HepG2 (cell line): ENCODE measurements at regions not wholly inside any gene's neighbourhood (a gene's known extent, or its start where the extent isn't known, plus 50 kb on each side); places are given as distances from the start of the nearest gene placed in this dataset.

Experiments used
- ATAC-seq: fragments of 200-7000 bp; cut with Tn5 transposase; 3 replicates; pipeline ENCODE4 v1.9.1; 2020; ENCODE audit warnings: mild to moderate bottlenecking, moderate library complexity
- BruUV-seq: library from RNA; stranded (reverse); fragments of 400-500 nt; replicated peaks from 2 replicates; lab custom pipeline; 2021; lab: Mats Ljungman, UMichigan
- CTCF ChIA-PET: fragments of 300-600 bp; formaldehyde crosslinking; extraction: SDS; loops from one replicate; lab custom pipeline; 2021; ENCODE audit warnings: low total read pairs, inconsistent platforms, low intra/inter-chr PET ratio; lab: Yijun Ruan, JAX
- POLR2A ChIA-PET: fragments of 350-600 bp; sonication (Branson Sonifier 250); formaldehyde crosslinking; loops from one replicate; lab custom pipeline; 2020; ENCODE audit warnings: antibody characterized with exemption, inconsistent platforms; lab: Yijun Ruan, JAX
- DNase-seq: peaks from one replicate; pipeline ENCODE4 v3.0.0-alpha.2; 2015; ENCODE audit warnings: low spot score
- FAIRE-seq: peaks from 3 replicates; lab custom pipeline; 2011; peaks lifted over from hg19 to GRCh38; lab: Jason Lieb, UNC
- H2AFZ ChIP-seq: one replicate; pipeline ENCODE4 v1.6.1; 2011; ENCODE audit warnings: low read length, inconsistent platforms
- H3K27ac ChIP-seq: fragments of 300-600 bp; 3 replicates; pipeline ENCODE4 v1.8.0; 2011; ENCODE audit warnings: mixed run types, mild to moderate bottlenecking, mixed read lengths, low read length, inconsistent platforms; ENCODE audit not compliant: insufficient read depth; ENCODE audit errors: extremely low read length
- H3K27me3 ChIP-seq, 2 experiments: fragments of 200-600 bp in 1 of 2; 2 replicates in 1 of 2; 3 replicates in 1 of 2; pipeline versions ENCODE4 v1.6.0 to v1.8.0; 2011; ENCODE audit warnings: low read length in 2 of 2, mild to moderate bottlenecking in 2 of 2, moderate library complexity in 2 of 2, inconsistent platforms in 1 of 2; ENCODE audit not compliant: insufficient read depth in 2 of 2, control insufficient read depth in 1 of 2
- H3K36me3 ChIP-seq, 2 experiments: fragments of 200-600 bp in 1 of 2; replicated peaks in 1 of 2; 2 replicates in 1 of 2; 3 replicates in 1 of 2; pipeline versions ENCODE4 v1.5.1 to v1.8.0; 2011; ENCODE audit warnings: low read length in 2 of 2, inconsistent platforms in 1 of 2; ENCODE audit not compliant: insufficient read depth in 2 of 2, control insufficient read depth in 1 of 2
- H3K4me1 ChIP-seq: 2 replicates; pipeline ENCODE4 v1.5.1; 2012; ENCODE audit warnings: low read length, inconsistent platforms; ENCODE audit not compliant: insufficient read depth
- H3K4me2 ChIP-seq: 2 replicates; pipeline ENCODE4 v1.6.0; 2011; ENCODE audit warnings: low read depth, low read length, inconsistent platforms
- H3K4me3 ChIP-seq, 3 experiments: fragments of 200-600 bp in 1 of 3; sonication (generic), shearing (Covaris generic) in 1 of 3; replicated peaks in 1 of 3; 2 replicates each; pipeline ENCODE4 v1.5.1; 2011 to 2016; ENCODE audit warnings: low read length in 3 of 3, inconsistent platforms in 2 of 3, low read depth in 2 of 3, mild to moderate bottlenecking in 2 of 3, control low read depth in 1 of 3, mixed read lengths in 1 of 3; ENCODE audit not compliant: insufficient read depth in 1 of 3
- H3K79me2 ChIP-seq: one replicate; pipeline ENCODE4 v1.6.1; 2011; ENCODE audit warnings: low read length, inconsistent platforms; ENCODE audit not compliant: insufficient read depth
- H3K9ac ChIP-seq: 2 replicates; pipeline ENCODE4 v1.6.0; 2011; ENCODE audit warnings: mild to moderate bottlenecking, low read depth, low read length, inconsistent platforms; ENCODE audit not compliant: insufficient read depth
- H3K9me3 ChIP-seq: 2 replicates; pipeline ENCODE4 v1.5.1; 2012; ENCODE audit warnings: mild to moderate bottlenecking, low read length
- H4K20me1 ChIP-seq: 2 replicates; pipeline ENCODE4 v1.6.0; 2011; ENCODE audit warnings: inconsistent platforms, mild to moderate bottlenecking, low read length, moderate library complexity; ENCODE audit not compliant: insufficient read depth
- ATF4 ChIP-seq, 2 experiments: fragments of 450-650 bp in 1 of 2; sonication (generic) in 1 of 2; formaldehyde crosslinking; IDR thresholded peaks; 2 replicates each; pipeline versions ENCODE4 v1.5.0 to v1.8.0; 2020 to 2022; ENCODE audit warnings: mild to moderate bottlenecking in 1 of 2, missing genetic modification reagents in 1 of 2
- ATRX ChIP-seq: sonication (generic); formaldehyde crosslinking; IDR thresholded peaks from 2 replicates; pipeline ENCODE4 v1.4.0; 2020; ENCODE audit warnings: missing genetic modification reagents, borderline replicate concordance
- TCF7 ChIP-seq: sonication (generic); IDR thresholded peaks from 2 replicates; pipeline ENCODE4 v1.6.1; 2016; ENCODE audit warnings: antibody characterized with exemption, low read depth
- ZNF333 ChIP-seq: sonication (generic); formaldehyde crosslinking; IDR thresholded peaks from 2 replicates; pipeline ENCODE4 v1.4.0; 2020; ENCODE audit warnings: mild to moderate bottlenecking, missing genetic modification reagents, borderline replicate concordance
- WGBS: methylation state at CpG from one replicate; pipeline ENCODE4 v1.1.6; 2017; ENCODE audit warnings: low lambda C conversion rate; 5-methylcytosine and 5-hydroxymethylcytosine counted together
- in situ Hi-C: cut with HindIII; loops from 2 replicates; pipeline ENCODE4 v1.10.0; 2017; ENCODE audit warnings: low pct_unique_long_range_greater_than_20kb; ENCODE audit not compliant: extremely low pct_ligation_motif_present
- intact Hi-C: fragments of 100-400 bp; cut with micrococcal nuclease; formaldehyde crosslinking; loops from one replicate; pipeline ENCODE4 v1.10.0; 2022; ENCODE audit not compliant: unreplicated experiment
- small RNA-seq, 3 experiments: library from RNA; depleted of rRNA; stranded (forward); fragments of <200 nt; gene quantifications; one replicate each; pipeline ENCODE3, GENCODE V24; 2012; ENCODE audit warnings: low read depth in 2 of 3, low replicate concordance in 1 of 3; ENCODE audit not compliant: insufficient read length in 3 of 3, insufficient read depth in 2 of 3

- no peaks in the 10 kb centered on the region for H3K27me3 ChIP-seq
- no peak for TF ChIP-seq TCF7
- TF ChIP-seq ZNF333 (CRISPR knock-in tag) = no peak
- no peak for TF ChIP-seq ATF4 (CRISPR knock-in tag; IDR thresholded peaks at IDR 0.05)
- no peak for TF ChIP-seq ATRX (CRISPR knock-in tag)
- TF ChIP-seq, all 625 proteins: peak for 0
- FAIRE-seq (no peak), DNase-seq (no peak), ATAC-seq (no peak)
- no peaks in the 10 kb centered on the region for H4K20me1 ChIP-seq
- 0% methylated on average over 1 of the region's 1 CpG for WGBS
- no TSS peak for BruUV-seq
- ChIA-PET POLR2A (no interaction called here), CTCF (no interaction called here)
- no peak overlapping the region for H3K4me3 ChIP-seq
- H2AFZ ChIP-seq = no peak overlapping the region
- no peaks in the 10 kb centered on the region for H3K4me1 ChIP-seq
- no peaks in the 10 kb centered on the region for H3K79me2 ChIP-seq
- H3K36me3 ChIP-seq = no peaks in the 10 kb centered on the region
- H3K4me2 ChIP-seq = no peak overlapping the region
- H3K9me3 ChIP-seq = peaks cover 7% of the 10 kb centered on the region; the same call in 1 of the 2 replicates
- in situ Hi-C loops = no loop called here
- H3K9ac ChIP-seq = no peak overlapping the region
- no peak overlapping the region for H3K27ac ChIP-seq
- intact Hi-C loops = no loop called here
Observed at GRCh38 chr16:48659940-48660339, 50.0 kb upstream of the N4BP1 start.

Small RNA genes in the stretch of these regions (small RNA-seq; reads per million reads assigned to genes)
- 0 reads per million in 3 experiments for gene AC023827.1
- gene MTND4LP25 = 0 reads per million in 3 experiments
- 0 reads per million in 3 experiments for gene RNU6-257P
